ENCODE measurements at regions not wholly inside any gene's neighbourhood (a gene's known extent, or its start where the extent isn't known, plus 50 kb on each side); places are given as distances from the start of the nearest gene placed in this dataset.

DNA sequence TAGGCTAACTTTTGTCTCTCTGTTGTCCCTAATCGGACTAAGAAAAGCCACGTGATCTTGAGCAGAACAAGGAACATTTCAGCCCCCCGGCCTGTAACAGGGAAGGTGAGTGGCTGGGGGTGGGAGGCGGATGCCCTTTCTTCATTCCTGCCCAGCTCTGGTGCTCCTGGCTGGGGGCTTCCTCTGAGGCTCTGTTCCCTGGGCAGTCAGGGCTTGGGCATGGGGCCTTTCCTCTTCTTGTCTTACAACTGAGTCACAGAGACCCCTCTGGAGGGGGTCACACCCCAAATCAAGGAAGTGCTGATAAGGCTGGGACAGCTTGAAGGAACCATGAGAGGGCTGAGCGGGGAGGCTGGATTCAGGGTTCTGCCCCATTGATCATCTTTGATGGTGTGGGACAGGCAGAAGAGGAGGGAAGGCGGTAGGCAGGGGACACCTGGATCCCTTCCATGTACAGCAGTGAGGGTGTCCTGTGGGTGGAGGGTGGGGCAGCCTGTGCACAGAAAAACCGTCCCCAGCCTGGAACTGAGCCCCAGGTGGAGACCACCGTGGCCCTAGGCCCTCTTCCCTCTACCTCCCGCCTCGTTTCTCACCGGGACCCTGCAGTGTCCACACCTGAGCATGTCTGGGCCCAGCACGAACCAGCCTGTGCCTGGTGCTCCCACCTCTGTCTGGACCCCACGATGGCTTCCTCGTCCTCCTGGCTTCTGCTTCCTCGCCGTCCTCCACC, 257.7 kb upstream of the IRX1 start:
- H3K27me3 ChIP-seq (replicated peaks; ENCODE audit: insufficient read depth) = no peaks in the 10 kb centered on the region
- TF ChIP-seq EZH2phosphoT487 (IDR thresholded peaks at IDR 0.05; ENCODE audit: insufficient read depth, low read depth) (no peak), EZH2 (IDR thresholded peaks at IDR 0.05; ENCODE audit: insufficient read depth, poor library complexity, severe bottlenecking) (no peak)
- no peak for DNase-seq
- H3F3A ChIP-seq (ENCODE audit: insufficient read depth) = no peaks in the 10 kb centered on the region
- H3K79me2 ChIP-seq (ENCODE audit: insufficient read depth) = no peaks in the 10 kb centered on the region
- no peaks in the 10 kb centered on the region for H3K9me3 ChIP-seq (ENCODE audit: low read depth)
- H4K20me1 ChIP-seq (ENCODE audit: insufficient read depth) = no peaks in the 10 kb centered on the region
- no peak overlapping the region for H3K9ac ChIP-seq
- no peaks in the 10 kb centered on the region for H3K4me1 ChIP-seq (ENCODE audit: insufficient read depth)
- H3K27ac ChIP-seq = no peak overlapping the region
- H3K4me2 ChIP-seq (ENCODE audit: unreplicated experiment) = no peak overlapping the region
- in situ Hi-C loops (cut with MboI) = no loop called here
- 79 to 84% methylated on average over 16 of the region's 16 CpGs for WGBS, 2 experiments (ENCODE audit: low coverage in 1 of 2, low lambda C conversion rate in 2 of 2, missing lambda C conversion rate in 2 of 2)
- no peak overlapping the region for H3K4me3 ChIP-seq
- no peak overlapping the region for H2AFZ ChIP-seq
- no peaks in the 10 kb centered on the region for H3K36me3 ChIP-seq (ENCODE audit: low read depth)
- no peaks in the 10 kb centered on the region for H3K9me2 ChIP-seq (ENCODE audit: insufficient read depth)

DNA sequence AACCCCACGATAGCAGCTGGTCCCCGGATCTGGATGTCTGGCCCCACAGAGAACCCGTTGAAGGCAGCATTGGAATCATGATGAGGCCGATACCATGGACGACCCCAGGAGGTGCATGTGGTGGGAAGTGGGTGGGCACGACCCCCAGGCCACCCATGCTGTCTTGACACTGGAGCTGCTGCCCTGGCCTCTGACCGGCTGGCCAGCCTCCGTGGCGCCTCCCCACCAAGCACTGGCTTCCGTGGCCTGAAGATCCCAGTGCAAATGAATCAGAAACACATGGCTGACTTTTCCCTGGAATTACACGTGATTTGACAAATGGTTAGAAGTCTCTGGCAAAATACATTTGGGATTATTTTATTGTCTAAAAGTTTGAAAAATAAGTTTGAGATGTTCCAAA, 259.0 kb upstream of the IRX1 start:
- no peaks in the 10 kb centered on the region for H3K27me3 ChIP-seq (replicated peaks; ENCODE audit: insufficient read depth)
- DNase-seq = peak; percentile 11

GRCh38 chr5:3335301-3335700, 260.3 kb upstream of the IRX1 start:
- Histone ChIP-seq H3F3A (ENCODE audit: insufficient read depth) (no peaks in the 10 kb centered on the region), H3K79me2 (ENCODE audit: insufficient read depth) (no peaks in the 10 kb centered on the region), H4K20me1 (ENCODE audit: insufficient read depth) (no peaks in the 10 kb centered on the region), H3K36me3 (ENCODE audit: low read depth) (no peaks in the 10 kb centered on the region), H3K9me3 (ENCODE audit: low read depth) (no peaks in the 10 kb centered on the region), H3K4me3 (no peak overlapping the region), H3K4me1 (ENCODE audit: insufficient read depth) (no peaks in the 10 kb centered on the region), H3K9me2 (ENCODE audit: insufficient read depth) (no peaks in the 10 kb centered on the region), H3K9ac (no peak overlapping the region), H3K27ac (no peak overlapping the region), H3K4me2 (ENCODE audit: unreplicated experiment) (no peak overlapping the region), H2AFZ (no peak overlapping the region), H3K27me3 (replicated peaks; ENCODE audit: insufficient read depth) (no peaks in the 10 kb centered on the region)
- no peak for DNase-seq
- WGBS, 2 experiments (ENCODE audit: low coverage in 1 of 2, low lambda C conversion rate in 2 of 2, missing lambda C conversion rate in 2 of 2) = 71 to 72% methylated on average over 11 to 12 of the region's 12 CpGs
- TF ChIP-seq EZH2 (IDR thresholded peaks at IDR 0.05; ENCODE audit: insufficient read depth, poor library complexity, severe bottlenecking) = no peak
- no peak for TF ChIP-seq EZH2phosphoT487 (IDR thresholded peaks at IDR 0.05; ENCODE audit: insufficient read depth, low read depth)
- in situ Hi-C loops (cut with MboI) = no loop called here

More for the DNA sequence above, 259.0 kb upstream of the IRX1 start:
- TF ChIP-seq EZH2phosphoT487 (IDR thresholded peaks at IDR 0.05; ENCODE audit: insufficient read depth, low read depth) (no peak), EZH2 (IDR thresholded peaks at IDR 0.05; ENCODE audit: insufficient read depth, poor library complexity, severe bottlenecking) (no peak)
- in situ Hi-C loops (cut with MboI) = no loop called here
- Histone ChIP-seq H3K4me3 (no peak overlapping the region), H3K9me3 (ENCODE audit: low read depth) (no peaks in the 10 kb centered on the region), H3K4me2 (ENCODE audit: unreplicated experiment) (no peak overlapping the region), H3K9me2 (ENCODE audit: insufficient read depth) (no peaks in the 10 kb centered on the region), H4K20me1 (ENCODE audit: insufficient read depth) (no peaks in the 10 kb centered on the region), H2AFZ (no peak overlapping the region), H3F3A (ENCODE audit: insufficient read depth) (no peaks in the 10 kb centered on the region), H3K79me2 (ENCODE audit: insufficient read depth) (no peaks in the 10 kb centered on the region), H3K4me1 (ENCODE audit: insufficient read depth) (no peaks in the 10 kb centered on the region), H3K9ac (no peak overlapping the region), H3K27ac (no peak overlapping the region), H3K36me3 (ENCODE audit: low read depth) (no peaks in the 10 kb centered on the region)
- 17 to 20% methylated on average over 11 of the region's 11 CpGs for WGBS, 2 experiments (ENCODE audit: low coverage in 1 of 2, low lambda C conversion rate in 2 of 2, missing lambda C conversion rate in 2 of 2)

DNA sequence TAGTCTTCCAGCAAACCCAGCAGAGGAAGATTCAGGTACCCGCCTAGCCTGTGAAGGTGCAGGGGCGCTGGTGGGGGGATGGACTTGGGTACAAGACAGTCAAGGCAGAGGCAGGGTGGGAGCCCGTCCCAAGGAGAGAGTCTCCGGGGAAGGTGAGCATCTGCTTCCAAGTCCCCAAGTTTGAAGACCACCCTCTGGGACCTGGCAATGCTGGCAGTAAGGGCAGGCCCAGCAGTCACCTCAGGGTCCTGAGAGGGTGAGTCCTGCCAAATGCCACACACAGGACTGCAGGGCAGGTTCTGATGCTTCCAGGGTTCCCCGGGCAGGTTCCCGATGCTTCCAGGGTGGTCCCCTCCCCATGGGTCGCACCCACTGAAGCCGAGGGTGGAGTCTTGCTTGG, 261.8 kb upstream of the IRX1 start:
- 63 to 69% methylated on average over 8 of the region's 8 CpGs for WGBS, 2 experiments (ENCODE audit: low coverage in 1 of 2, low lambda C conversion rate in 2 of 2, missing lambda C conversion rate in 2 of 2)
- Histone ChIP-seq H3K4me2 (ENCODE audit: unreplicated experiment) (no peak overlapping the region), H3K9me2 (ENCODE audit: insufficient read depth) (no peaks in the 10 kb centered on the region), H3K9ac (no peak overlapping the region), H3K36me3 (ENCODE audit: low read depth) (no peaks in the 10 kb centered on the region), H3K9me3 (ENCODE audit: low read depth) (no peaks in the 10 kb centered on the region), H3K79me2 (ENCODE audit: insufficient read depth) (no peaks in the 10 kb centered on the region), H3K4me1 (ENCODE audit: insufficient read depth) (no peaks in the 10 kb centered on the region), H2AFZ (no peak overlapping the region), H3K27me3 (replicated peaks; ENCODE audit: insufficient read depth) (no peaks in the 10 kb centered on the region), H3F3A (ENCODE audit: insufficient read depth) (no peaks in the 10 kb centered on the region), H3K27ac (no peak overlapping the region), H3K4me3 (no peak overlapping the region), H4K20me1 (ENCODE audit: insufficient read depth) (no peaks in the 10 kb centered on the region)
- TF ChIP-seq EZH2 (IDR thresholded peaks at IDR 0.05; ENCODE audit: insufficient read depth, poor library complexity, severe bottlenecking) (no peak), EZH2phosphoT487 (IDR thresholded peaks at IDR 0.05; ENCODE audit: insufficient read depth, low read depth) (no peak)
- DNase-seq = no peak
- in situ Hi-C loops (cut with MboI) = no loop called here

Measured in GM23248 (cell line).